ENCODE measurements at regions not wholly inside any gene's neighbourhood (a gene's known extent, or its start where the extent isn't known, plus 50 kb on each side); places are given as distances from the start of the nearest gene placed in this dataset.

DNA sequence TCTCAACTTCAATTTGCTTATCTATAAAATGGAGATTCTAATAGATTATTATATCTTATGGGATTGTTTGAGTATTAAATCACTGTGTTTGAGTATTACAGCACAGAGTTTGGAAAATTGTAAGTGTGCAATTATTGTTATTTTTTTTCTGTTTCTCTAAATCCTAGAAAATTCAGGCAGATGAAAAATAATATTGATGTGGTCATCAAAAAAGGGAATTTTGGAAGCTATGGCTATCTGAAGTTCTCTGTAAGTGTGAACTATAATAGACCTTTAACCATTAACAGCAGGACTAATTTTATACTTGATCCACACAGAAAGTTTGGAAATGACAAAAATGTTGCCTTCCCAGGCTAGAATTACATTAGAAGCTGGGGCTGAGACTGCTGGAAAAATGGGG lies 393.2 kb downstream of the SUCLG1 start:
- TF ChIP-seq, protein P1, sequence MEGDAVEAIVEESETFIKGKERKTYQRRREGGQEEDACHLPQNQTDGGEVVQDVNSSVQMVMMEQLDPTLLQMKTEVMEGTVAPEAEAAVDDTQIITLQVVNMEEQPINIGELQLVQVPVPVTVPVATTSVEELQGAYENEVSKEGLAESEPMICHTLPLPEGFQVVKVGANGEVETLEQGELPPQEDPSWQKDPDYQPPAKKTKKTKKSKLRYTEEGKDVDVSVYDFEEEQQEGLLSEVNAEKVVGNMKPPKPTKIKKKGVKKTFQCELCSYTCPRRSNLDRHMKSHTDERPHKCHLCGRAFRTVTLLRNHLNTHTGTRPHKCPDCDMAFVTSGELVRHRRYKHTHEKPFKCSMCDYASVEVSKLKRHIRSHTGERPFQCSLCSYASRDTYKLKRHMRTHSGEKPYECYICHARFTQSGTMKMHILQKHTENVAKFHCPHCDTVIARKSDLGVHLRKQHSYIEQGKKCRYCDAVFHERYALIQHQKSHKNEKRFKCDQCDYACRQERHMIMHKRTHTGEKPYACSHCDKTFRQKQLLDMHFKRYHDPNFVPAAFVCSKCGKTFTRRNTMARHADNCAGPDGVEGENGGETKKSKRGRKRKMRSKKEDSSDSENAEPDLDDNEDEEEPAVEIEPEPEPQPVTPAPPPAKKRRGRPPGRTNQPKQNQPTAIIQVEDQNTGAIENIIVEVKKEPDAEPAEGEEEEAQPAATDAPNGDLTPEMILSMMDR (IDR thresholded peaks at IDR 0.05): no peak
- no peak for TF ChIP-seq ZFX (IDR thresholded peaks at IDR 0.05; ENCODE audit: borderline replicate concordance)

Data from 22Rv1 (cell line).